ENCODE measurements at regions not wholly inside any gene's neighbourhood (a gene's known extent, or its start where the extent isn't known, plus 50 kb on each side); places are given as distances from the start of the nearest gene placed in this dataset.
"Not testable (repeated sequence)": the region's sequence is repeated elsewhere in the genome, so short reads cannot be mapped to it uniquely, and the experiment has no call there.

GRCh38 chr9:119917175-119917574 is 547.9 kb upstream of the BRINP1 start:
- DNase-seq (ENCODE audit: low spot score) = no peak

- DNase-seq (ENCODE audit: low spot score) = no peak
Measured at GRCh38 chr9:119907056-119907455, 537.8 kb upstream of the BRINP1 start.

- no peak for DNase-seq (ENCODE audit: low spot score)
Measured at GRCh38 chr9:119905724-119906123, 536.5 kb upstream of the BRINP1 start.

- DNase-seq (ENCODE audit: low spot score) = no peak
Measured at GRCh38 chr9:119903851-119904250, 534.6 kb upstream of the BRINP1 start.

- DNase-seq (ENCODE audit: low spot score) = no peak
Measured at GRCh38 chr9:119902611-119903010, 533.4 kb upstream of the BRINP1 start.

- DNase-seq (ENCODE audit: low spot score) = no peak
Measured at GRCh38 chr9:119898316-119898715, 529.1 kb upstream of the BRINP1 start.

- DNase-seq (ENCODE audit: low spot score) = no peak
Measured at GRCh38 chr9:119884438-119884837, 515.2 kb upstream of the BRINP1 start.

- DNase-seq (ENCODE audit: low spot score) = no peak
Measured at GRCh38 chr9:119881898-119882297, 512.7 kb upstream of the BRINP1 start.

- peak; percentile 55 for DNase-seq (ENCODE audit: low spot score)
Measured at GRCh38 chr9:119880361-119880760, 511.1 kb upstream of the BRINP1 start.

GRCh38 chr9:119877306-119877705 is 508.1 kb upstream of the BRINP1 start:
- no peak for DNase-seq (ENCODE audit: low spot score)

GRCh38 chr9:119873877-119874276 is 504.6 kb upstream of the BRINP1 start:
- no peak for DNase-seq (ENCODE audit: low spot score)

GRCh38 chr9:119870251-119870650 is 501.0 kb upstream of the BRINP1 start:
- not testable (repeated sequence) for DNase-seq (ENCODE audit: low spot score)

- no peak for DNase-seq (ENCODE audit: low spot score)
Measured at GRCh38 chr9:119868694-119869093, 499.5 kb upstream of the BRINP1 start.

GRCh38 chr9:119861842-119862241 is 492.6 kb upstream of the BRINP1 start:
- DNase-seq (ENCODE audit: low spot score) = no peak

GRCh38 chr9:119859128-119859527 is 489.9 kb upstream of the BRINP1 start:
- no peak for DNase-seq (ENCODE audit: low spot score)

- no peak for DNase-seq (ENCODE audit: low spot score)
Measured at GRCh38 chr9:119853126-119853525, 483.9 kb upstream of the BRINP1 start.

GRCh38 chr9:119852390-119852789 is 483.2 kb upstream of the BRINP1 start:
- DNase-seq (ENCODE audit: low spot score) = no peak

- DNase-seq (ENCODE audit: low spot score) = no peak
Measured at GRCh38 chr9:119844431-119844830, 475.2 kb upstream of the BRINP1 start.

- no peak for DNase-seq (ENCODE audit: low spot score)
Measured at GRCh38 chr9:119841016-119841415, 471.8 kb upstream of the BRINP1 start.

GRCh38 chr9:119839888-119840287 is 470.7 kb upstream of the BRINP1 start:
- DNase-seq (ENCODE audit: low spot score) = no peak

GRCh38 chr9:119838210-119838609 is 469.0 kb upstream of the BRINP1 start:
- DNase-seq (ENCODE audit: low spot score) = no peak

- no peak for DNase-seq (ENCODE audit: low spot score)
Measured at GRCh38 chr9:119836036-119836435, 466.8 kb upstream of the BRINP1 start.

- DNase-seq (ENCODE audit: low spot score) = no peak
Measured at GRCh38 chr9:119834064-119834620, 464.9 kb upstream of the BRINP1 start.

GRCh38 chr9:119831309-119831708 is 462.1 kb upstream of the BRINP1 start:
- DNase-seq (ENCODE audit: low spot score) = no peak

GRCh38 chr9:119829748-119830147 is 460.5 kb upstream of the BRINP1 start:
- DNase-seq (ENCODE audit: low spot score) = no peak
